ENCODE measurements at regions not wholly inside any gene's neighbourhood (a gene's known extent, or its start where the extent isn't known, plus 50 kb on each side); places are given as distances from the start of the nearest gene placed in this dataset.
A peak's percentile ranks its signal among the peaks of the same experiment; 100 is the strongest.

GRCh38 chr1:224513383-224513782, 78.8 kb upstream of the WDR26 start:
- Histone ChIP-seq H3K4me3 (ENCODE audit: low read depth in 1 of 3, low read length in 3 of 3) (no peak overlapping the region), H3K36me3 (ENCODE audit: control insufficient read depth in 4 of 4, insufficient read depth in 3 of 4, low read depth in 1 of 4, low read length in 3 of 4) (no peaks in the 10 kb centered on the region), H3K27ac (ENCODE audit: low read depth in 1 of 2, low read length in 2 of 2) (peak overlapping the region; percentile 56 to 85), H3K27me3 (ENCODE audit: control insufficient read depth in 4 of 4, insufficient read depth in 4 of 4, low read length in 3 of 4) (no peaks in the 10 kb centered on the region), H3K9ac (ENCODE audit: low read depth in 1 of 2, low read length in 2 of 2) (no peak overlapping the region), H3K4me1 (ENCODE audit: control insufficient read depth in 4 of 4, insufficient read depth in 4 of 4, low read length in 3 of 4) (peaks cover 3 to 34% (median 23%) of the 10 kb centered on the region in 4 donors), H3K9me3 (ENCODE audit: control insufficient read depth in 4 of 4, low read length in 3 of 4) (no peaks in the 10 kb centered on the region)
- no peak for TF ChIP-seq GABPA (IDR thresholded peaks at IDR 0.05 in 1 of 2, conservative IDR thresholded peaks at IDR 0.05 in 1 of 2)
- no peak for TF ChIP-seq FOXA1 (IDR thresholded peaks at IDR 0.05)
- TF ChIP-seq REST (IDR thresholded peaks at IDR 0.05): no peak
- TF ChIP-seq, protein P1, sequence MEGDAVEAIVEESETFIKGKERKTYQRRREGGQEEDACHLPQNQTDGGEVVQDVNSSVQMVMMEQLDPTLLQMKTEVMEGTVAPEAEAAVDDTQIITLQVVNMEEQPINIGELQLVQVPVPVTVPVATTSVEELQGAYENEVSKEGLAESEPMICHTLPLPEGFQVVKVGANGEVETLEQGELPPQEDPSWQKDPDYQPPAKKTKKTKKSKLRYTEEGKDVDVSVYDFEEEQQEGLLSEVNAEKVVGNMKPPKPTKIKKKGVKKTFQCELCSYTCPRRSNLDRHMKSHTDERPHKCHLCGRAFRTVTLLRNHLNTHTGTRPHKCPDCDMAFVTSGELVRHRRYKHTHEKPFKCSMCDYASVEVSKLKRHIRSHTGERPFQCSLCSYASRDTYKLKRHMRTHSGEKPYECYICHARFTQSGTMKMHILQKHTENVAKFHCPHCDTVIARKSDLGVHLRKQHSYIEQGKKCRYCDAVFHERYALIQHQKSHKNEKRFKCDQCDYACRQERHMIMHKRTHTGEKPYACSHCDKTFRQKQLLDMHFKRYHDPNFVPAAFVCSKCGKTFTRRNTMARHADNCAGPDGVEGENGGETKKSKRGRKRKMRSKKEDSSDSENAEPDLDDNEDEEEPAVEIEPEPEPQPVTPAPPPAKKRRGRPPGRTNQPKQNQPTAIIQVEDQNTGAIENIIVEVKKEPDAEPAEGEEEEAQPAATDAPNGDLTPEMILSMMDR (IDR thresholded peaks at IDR 0.05; ENCODE audit: low read depth, low read length, missing input control): no peak
- TF ChIP-seq RAD21 (IDR thresholded peaks at IDR 0.05): no peak
- DNase-seq (ENCODE audit: low spot score): no peak
- 30% methylated on average over 6 of the region's 6 CpGs for WGBS

DNA sequence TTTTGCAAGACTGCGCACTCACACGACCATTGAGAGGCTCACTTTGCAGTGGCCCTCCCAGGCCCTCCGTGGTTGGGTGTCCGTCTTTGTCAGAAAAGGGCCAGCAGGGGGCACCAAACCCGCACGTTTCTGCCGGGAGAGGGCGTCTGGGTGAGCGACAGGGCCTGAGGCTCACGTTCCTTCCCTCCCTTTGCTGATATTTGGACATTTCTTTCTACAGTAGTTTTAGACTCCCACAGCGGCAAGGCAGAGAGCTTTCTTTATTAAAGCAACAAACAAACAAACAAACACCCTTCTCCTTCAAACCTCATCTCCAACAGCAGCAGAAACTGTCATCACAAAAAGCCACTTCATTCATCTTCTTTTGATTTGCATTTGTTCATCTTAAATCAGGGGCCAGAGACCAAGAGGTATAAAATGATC, 79.2 kb upstream of the WDR26 start:
- WGBS: 3% methylated on average over 11 of the region's 11 CpGs
- peaks cover 3 to 33% (median 23%) of the 10 kb centered on the region in 4 donors for H3K4me1 ChIP-seq (ENCODE audit: control insufficient read depth in 4 of 4, insufficient read depth in 4 of 4, low read length in 3 of 4)
- TF ChIP-seq HNF4G (IDR thresholded peaks at IDR 0.05) (no peak), JUND (IDR thresholded peaks at IDR 0.05) (no peak), YY1 (IDR thresholded peaks at IDR 0.05) (peak; percentile 55), RXRA (IDR thresholded peaks at IDR 0.05) (peak; percentile 24 to 45), GABPA (IDR thresholded peaks at IDR 0.05 in 1 of 2, conservative IDR thresholded peaks at IDR 0.05 in 1 of 2) (no peak), FOXA1 (IDR thresholded peaks at IDR 0.05) (no peak), EGR1 (IDR thresholded peaks at IDR 0.05; ENCODE audit: low read depth in 2 of 2) (no peak), HNF4A (conservative IDR thresholded peaks at IDR 0.05) (peak; percentile 14 to 46), RAD21 (IDR thresholded peaks at IDR 0.05) (peak; percentile 96 to 97), ATF3 (IDR thresholded peaks at IDR 0.05) (no peak), FOXA2 (IDR thresholded peaks at IDR 0.05) (no peak), TAF1 (conservative IDR thresholded peaks at IDR 0.05) (no peak), ZBTB33 (IDR thresholded peaks at IDR 0.05) (no peak), REST (IDR thresholded peaks at IDR 0.05) (no peak), NR2F2 (IDR thresholded peaks at IDR 0.05) (no peak), SP1 (IDR thresholded peaks at IDR 0.05) (peak; percentile 34)
- TF ChIP-seq, protein P1 (IDR thresholded peaks at IDR 0.05; ENCODE audit: low read depth, low read length, missing input control): peak; percentile 93
- TF ChIP-seq, protein P2, sequence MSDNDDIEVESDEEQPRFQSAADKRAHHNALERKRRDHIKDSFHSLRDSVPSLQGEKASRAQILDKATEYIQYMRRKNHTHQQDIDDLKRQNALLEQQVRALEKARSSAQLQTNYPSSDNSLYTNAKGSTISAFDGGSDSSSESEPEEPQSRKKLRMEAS (IDR thresholded peaks at IDR 0.05): no peak
- peak overlapping the region; percentile 56 to 85 for H3K27ac ChIP-seq (ENCODE audit: low read depth in 1 of 2, low read length in 2 of 2)
- no peak overlapping the region for H3K4me3 ChIP-seq (ENCODE audit: low read depth in 1 of 3, low read length in 3 of 3)
- no peaks in the 10 kb centered on the region for H3K36me3 ChIP-seq (ENCODE audit: control insufficient read depth in 4 of 4, insufficient read depth in 3 of 4, low read depth in 1 of 4, low read length in 3 of 4)
- H3K27me3 ChIP-seq (ENCODE audit: control insufficient read depth in 4 of 4, insufficient read depth in 4 of 4, low read length in 3 of 4): no peaks in the 10 kb centered on the region
- H3K9ac ChIP-seq (ENCODE audit: low read depth in 1 of 2, low read length in 2 of 2): no peak overlapping the region
- no peaks in the 10 kb centered on the region for H3K9me3 ChIP-seq (ENCODE audit: control insufficient read depth in 4 of 4, low read length in 3 of 4)
- peak; percentile 97 for DNase-seq (ENCODE audit: low spot score)

All from liver (tissue), 8 donors.